GM19035 (cell line): ENCODE measurements at regions not wholly inside any gene's neighbourhood (a gene's known extent, or its start where the extent isn't known, plus 50 kb on each side); places are given as distances from the start of the nearest gene placed in this dataset.

ENCODE experiments used
- ATAC-seq: cut with Tn5 transposase; IDR thresholded peaks from one replicate; pipeline ENCODE4 v1.9.1; 2021; ENCODE audit not compliant: unreplicated experiment

GRCh38 chrX:20527558-20528011, 260.9 kb upstream of the RPS6KA3 start:
- ATAC-seq: no peak

- no peak for ATAC-seq
Measured at GRCh38 chrX:20527041-20527440, 260.3 kb upstream of the RPS6KA3 start.

GRCh38 chrX:20523626-20524312, 257.1 kb upstream of the RPS6KA3 start:
- ATAC-seq: no peak

GRCh38 chrX:20522420-20522819, 255.7 kb upstream of the RPS6KA3 start:
- no peak for ATAC-seq

- no peak for ATAC-seq
Measured at GRCh38 chrX:20521222-20521621, 254.5 kb upstream of the RPS6KA3 start.

GRCh38 chrX:20519826-20520225, 253.1 kb upstream of the RPS6KA3 start:
- ATAC-seq: no peak

GRCh38 chrX:20519146-20519545, 252.4 kb upstream of the RPS6KA3 start:
- ATAC-seq: no peak

- no peak for ATAC-seq
Measured at GRCh38 chrX:20517565-20517964, 250.9 kb upstream of the RPS6KA3 start.

- ATAC-seq: peak; percentile 100
Measured at GRCh38 chrX:20515841-20516461, 249.2 kb upstream of the RPS6KA3 start.

GRCh38 chrX:20514358-20514757, 247.6 kb upstream of the RPS6KA3 start:
- ATAC-seq: no peak

- no peak for ATAC-seq
Measured at GRCh38 chrX:20513185-20513584, 246.5 kb upstream of the RPS6KA3 start.

GRCh38 chrX:20511792-20512191, 245.1 kb upstream of the RPS6KA3 start:
- no peak for ATAC-seq

GRCh38 chrX:20507901-20508620, 241.4 kb upstream of the RPS6KA3 start:
- ATAC-seq: no peak

GRCh38 chrX:20506739-20507138, 240.0 kb upstream of the RPS6KA3 start:
- no peak for ATAC-seq

- ATAC-seq: no peak
Measured at GRCh38 chrX:20500949-20501348, 234.2 kb upstream of the RPS6KA3 start.

GRCh38 chrX:20500171-20500865, 233.6 kb upstream of the RPS6KA3 start:
- no peak for ATAC-seq

GRCh38 chrX:20499763-20500162, 233.1 kb upstream of the RPS6KA3 start:
- no peak for ATAC-seq

GRCh38 chrX:20498851-20499635, 232.3 kb upstream of the RPS6KA3 start:
- no peak for ATAC-seq

- ATAC-seq: no peak
Measured at GRCh38 chrX:20495575-20495974, 228.9 kb upstream of the RPS6KA3 start.

GRCh38 chrX:20488473-20488872, 221.8 kb upstream of the RPS6KA3 start:
- ATAC-seq: no peak

GRCh38 chrX:20487227-20487626, 220.5 kb upstream of the RPS6KA3 start:
- ATAC-seq: no peak
